ENCODE measurements at regions not wholly inside any gene's neighbourhood (a gene's known extent, or its start where the extent isn't known, plus 50 kb on each side); places are given as distances from the start of the nearest gene placed in this dataset.
"Not testable (repeated sequence)": the region's sequence is repeated elsewhere in the genome, so short reads cannot be mapped to it uniquely, and the experiment has no call there.

GRCh38 chr9:104980039-104980654 lies 52.2 kb upstream of the ABCA1 start:
- no peak for DNase-seq (ENCODE audit: low spot score)

- DNase-seq (ENCODE audit: low spot score) = no peak
These were observed 53.7 kb upstream of the ABCA1 start for GRCh38 chr9:104981543-104982129.

- no peak for DNase-seq (ENCODE audit: low spot score)
These were observed 54.6 kb upstream of the ABCA1 start for GRCh38 chr9:104982543-104982942.

- no peak for DNase-seq (ENCODE audit: low spot score)
These were observed 55.5 kb upstream of the ABCA1 start for GRCh38 chr9:104983491-104983890.

- DNase-seq (ENCODE audit: low spot score) = no peak
These were observed 56.2 kb upstream of the ABCA1 start for GRCh38 chr9:104984121-104984520.

- DNase-seq (ENCODE audit: low spot score) = no peak
These were observed 56.6 kb upstream of the ABCA1 start for GRCh38 chr9:104984542-104984941.

- no peak for DNase-seq (ENCODE audit: low spot score)
These were observed 57.0 kb upstream of the ABCA1 start for GRCh38 chr9:104984948-104985347.

- no peak for DNase-seq (ENCODE audit: low spot score)
These were observed 58.1 kb upstream of the ABCA1 start for GRCh38 chr9:104986096-104986495.

GRCh38 chr9:104987743-104988142 lies 59.8 kb upstream of the ABCA1 start:
- DNase-seq (ENCODE audit: low spot score) = no peak

GRCh38 chr9:104988539-104988938 lies 60.6 kb upstream of the ABCA1 start:
- DNase-seq (ENCODE audit: low spot score) = no peak

- peak; percentile 68 for DNase-seq (ENCODE audit: low spot score)
These were observed 63.4 kb upstream of the ABCA1 start for GRCh38 chr9:104991144-104991953.

GRCh38 chr9:104992659-104993058 lies 64.7 kb upstream of the ABCA1 start:
- DNase-seq (ENCODE audit: low spot score) = no peak

GRCh38 chr9:104993291-104993963 lies 65.5 kb upstream of the ABCA1 start:
- DNase-seq (ENCODE audit: low spot score) = no peak

- DNase-seq (ENCODE audit: low spot score) = no peak
These were observed 69.6 kb upstream of the ABCA1 start for GRCh38 chr9:104997536-104997935.

- no peak for DNase-seq (ENCODE audit: low spot score)
These were observed 71.2 kb upstream of the ABCA1 start for GRCh38 chr9:104999136-104999535.

- DNase-seq (ENCODE audit: low spot score) = not testable (repeated sequence)
These were observed 72.6 kb upstream of the ABCA1 start for GRCh38 chr9:105000529-105000928.

- DNase-seq (ENCODE audit: low spot score) = no peak
These were observed 76.6 kb upstream of the ABCA1 start for GRCh38 chr9:105004466-105005090.

- no peak for DNase-seq (ENCODE audit: low spot score)
These were observed 77.2 kb upstream of the ABCA1 start for GRCh38 chr9:105005186-105005585.

GRCh38 chr9:105006514-105006913 lies 78.6 kb upstream of the ABCA1 start:
- no peak for DNase-seq (ENCODE audit: low spot score)

- DNase-seq (ENCODE audit: low spot score) = no peak
These were observed 79.2 kb upstream of the ABCA1 start for GRCh38 chr9:105007143-105007542.

GRCh38 chr9:105010089-105010488 lies 82.1 kb upstream of the ABCA1 start:
- DNase-seq (ENCODE audit: low spot score) = not testable (repeated sequence)

- DNase-seq (ENCODE audit: low spot score) = no peak
These were observed 94.0 kb upstream of the ABCA1 start for GRCh38 chr9:105021917-105022316.
